Lower leg skin (tissue), 3 donors: ENCODE measurements at regions not wholly inside any gene's neighbourhood (a gene's known extent, or its start where the extent isn't known, plus 50 kb on each side); places are given as distances from the start of the nearest gene placed in this dataset.

Experiments
- POLR2A ChIP-seq, 2 donors: fragments of 450-650 bp; IDR thresholded peaks; one replicate each; pipeline ENCODE4 v1.6.1; 2016 to 2017; ENCODE audit warnings: antibody characterized with exemption in 2 of 2, mild to moderate bottlenecking in 1 of 2, moderate library complexity in 1 of 2
- TF ChIP-seq, protein P1 (sequence below), 3 donors: fragments of 450-650 bp; IDR thresholded peaks; one replicate each; pipeline ENCODE4 v1.5.1; 2016; ENCODE audit warnings: antibody characterized with exemption in 3 of 3, mild to moderate bottlenecking in 3 of 3, moderate library complexity in 2 of 3

DNA sequence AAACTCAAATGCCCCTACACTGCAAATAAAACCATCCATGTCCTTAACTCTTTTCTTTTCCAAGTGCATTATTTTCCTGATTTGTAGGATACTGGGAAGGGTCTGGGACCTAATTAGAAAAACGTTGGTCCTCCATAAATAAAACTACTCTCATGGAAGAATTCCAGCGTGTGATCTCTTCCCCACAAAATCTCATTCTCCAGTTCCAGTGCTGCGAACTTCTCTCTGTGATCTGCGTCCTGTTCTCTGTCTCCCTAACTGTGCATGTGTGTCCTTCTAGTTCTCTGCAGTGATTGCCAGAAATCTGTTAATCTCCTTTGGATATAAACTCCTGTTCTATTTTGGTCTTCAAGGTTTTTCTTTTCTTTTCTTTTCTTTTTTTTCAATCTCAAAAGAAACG lies 148.1 kb downstream of the BBOX1 start:
- TF ChIP-seq, protein P1, sequence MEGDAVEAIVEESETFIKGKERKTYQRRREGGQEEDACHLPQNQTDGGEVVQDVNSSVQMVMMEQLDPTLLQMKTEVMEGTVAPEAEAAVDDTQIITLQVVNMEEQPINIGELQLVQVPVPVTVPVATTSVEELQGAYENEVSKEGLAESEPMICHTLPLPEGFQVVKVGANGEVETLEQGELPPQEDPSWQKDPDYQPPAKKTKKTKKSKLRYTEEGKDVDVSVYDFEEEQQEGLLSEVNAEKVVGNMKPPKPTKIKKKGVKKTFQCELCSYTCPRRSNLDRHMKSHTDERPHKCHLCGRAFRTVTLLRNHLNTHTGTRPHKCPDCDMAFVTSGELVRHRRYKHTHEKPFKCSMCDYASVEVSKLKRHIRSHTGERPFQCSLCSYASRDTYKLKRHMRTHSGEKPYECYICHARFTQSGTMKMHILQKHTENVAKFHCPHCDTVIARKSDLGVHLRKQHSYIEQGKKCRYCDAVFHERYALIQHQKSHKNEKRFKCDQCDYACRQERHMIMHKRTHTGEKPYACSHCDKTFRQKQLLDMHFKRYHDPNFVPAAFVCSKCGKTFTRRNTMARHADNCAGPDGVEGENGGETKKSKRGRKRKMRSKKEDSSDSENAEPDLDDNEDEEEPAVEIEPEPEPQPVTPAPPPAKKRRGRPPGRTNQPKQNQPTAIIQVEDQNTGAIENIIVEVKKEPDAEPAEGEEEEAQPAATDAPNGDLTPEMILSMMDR (IDR thresholded peaks at IDR 0.05): no peak
- TF ChIP-seq POLR2A (IDR thresholded peaks at IDR 0.05): no peak
